Liver (tissue), 3 donors: ENCODE measurements at regions not wholly inside any gene's neighbourhood (a gene's known extent, or its start where the extent isn't known, plus 50 kb on each side); places are given as distances from the start of the nearest gene placed in this dataset.

Source experiments
- CTCF ChIP-seq: fragments of 150-350 bp; IDR thresholded peaks from 2 replicates; pipeline ENCODE4 v1.5.1; 2017; ENCODE audit warnings: improper control_type of control experiment, low read depth, low read length; ENCODE audit not compliant: missing input control
- GABPA ChIP-seq, 2 donors: IDR thresholded peaks in 1 of 2; conservative IDR thresholded peaks in 1 of 2; 2 replicates each; pipeline ENCODE4 v1.6.1; 2016; ENCODE audit warnings: antibody characterized with exemption in 2 of 2, mild to moderate bottlenecking in 1 of 2, moderate library complexity in 1 of 2
- donor health status: healthy.
- donor health status: healthy.

GRCh38 chr4:59630922-59631321, 1569.2 kb upstream of the ADGRL3 start:
- TF ChIP-seq CTCF = no peak
- no peak for TF ChIP-seq GABPA (IDR thresholded peaks at IDR 0.05 in 1 of 2, conservative IDR thresholded peaks at IDR 0.05 in 1 of 2)
